SH-SY5Y (cell line): ENCODE measurements at regions not wholly inside any gene's neighbourhood (a gene's known extent, or its start where the extent isn't known, plus 50 kb on each side); places are given as distances from the start of the nearest gene placed in this dataset.

Source experiments
- GATA2 ChIP-seq: IDR thresholded peaks from 2 replicates; pipeline ENCODE4 v1.6.1; 2011; ENCODE audit warnings: mild to moderate bottlenecking, low read depth, low read length
- GATA3 ChIP-seq: IDR thresholded peaks from 2 replicates; pipeline ENCODE4 v1.6.1; 2011; ENCODE audit warnings: low read depth, mild to moderate bottlenecking, low read length, moderate library complexity

GRCh38 chr7:69115788-69116187, 482.5 kb upstream of the AUTS2 start:
- TF ChIP-seq GATA3 (no peak), GATA2 (no peak)

- TF ChIP-seq GATA3 (no peak), GATA2 (no peak)
These were observed 475.3 kb upstream of the AUTS2 start for GRCh38 chr7:69122953-69123352.

GRCh38 chr7:69126896-69127479, 471.3 kb upstream of the AUTS2 start:
- TF ChIP-seq GATA3 (no peak), GATA2 (no peak)

GRCh38 chr7:69129524-69129923, 468.8 kb upstream of the AUTS2 start:
- TF ChIP-seq GATA3 (no peak), GATA2 (no peak)

GRCh38 chr7:69129951-69130350, 468.3 kb upstream of the AUTS2 start:
- no peak for TF ChIP-seq GATA3
- no peak for TF ChIP-seq GATA2

GRCh38 chr7:69130396-69130795, 467.9 kb upstream of the AUTS2 start:
- TF ChIP-seq GATA2 (no peak), GATA3 (no peak)

GRCh38 chr7:69134316-69134715, 464.0 kb upstream of the AUTS2 start:
- TF ChIP-seq GATA2 = no peak
- TF ChIP-seq GATA3 = no peak

GRCh38 chr7:69147631-69148030, 450.6 kb upstream of the AUTS2 start:
- no peak for TF ChIP-seq GATA3
- TF ChIP-seq GATA2 = no peak

- no peak for TF ChIP-seq GATA3
These were observed 448.2 kb upstream of the AUTS2 start for GRCh38 chr7:69149804-69150782.

GRCh38 chr7:69162326-69162725, 435.9 kb upstream of the AUTS2 start:
- no peak for TF ChIP-seq GATA2

GRCh38 chr7:69162931-69163670, 435.2 kb upstream of the AUTS2 start:
- TF ChIP-seq GATA3 (no peak), GATA2 (no peak)

GRCh38 chr7:69166979-69167516, 431.2 kb upstream of the AUTS2 start:
- no peak for TF ChIP-seq GATA2
- no peak for TF ChIP-seq GATA3

GRCh38 chr7:69169386-69169785, 428.9 kb upstream of the AUTS2 start:
- no peak for TF ChIP-seq GATA2
- TF ChIP-seq GATA3 = no peak

- TF ChIP-seq GATA2 (no peak), GATA3 (no peak)
These were observed 425.8 kb upstream of the AUTS2 start for GRCh38 chr7:69172357-69173077.

- no peak for TF ChIP-seq GATA3
- TF ChIP-seq GATA2 = no peak
These were observed 424.9 kb upstream of the AUTS2 start for GRCh38 chr7:69173341-69173740.
